Jurkat, Clone E6-1 (cell line): ENCODE measurements at regions not wholly inside any gene's neighbourhood (a gene's known extent, or its start where the extent isn't known, plus 50 kb on each side); places are given as distances from the start of the nearest gene placed in this dataset.
A peak's percentile ranks its signal among the peaks of the same experiment; 100 is the strongest.
"Not testable (repeated sequence)": the region's sequence is repeated elsewhere in the genome, so short reads cannot be mapped to it uniquely, and the experiment has no call there.

Source experiments
- DNase-seq: peaks from one replicate; pipeline ENCODE4 v3.0.0-alpha.2; 2011; ENCODE audit warnings: low read depth, low spot score
- H3K4me3 ChIP-seq: 2 replicates; pipeline ENCODE4 v1.5.1; 2011; ENCODE audit warnings: mild to moderate bottlenecking, low read length, control low read depth, moderate library complexity

DNA sequence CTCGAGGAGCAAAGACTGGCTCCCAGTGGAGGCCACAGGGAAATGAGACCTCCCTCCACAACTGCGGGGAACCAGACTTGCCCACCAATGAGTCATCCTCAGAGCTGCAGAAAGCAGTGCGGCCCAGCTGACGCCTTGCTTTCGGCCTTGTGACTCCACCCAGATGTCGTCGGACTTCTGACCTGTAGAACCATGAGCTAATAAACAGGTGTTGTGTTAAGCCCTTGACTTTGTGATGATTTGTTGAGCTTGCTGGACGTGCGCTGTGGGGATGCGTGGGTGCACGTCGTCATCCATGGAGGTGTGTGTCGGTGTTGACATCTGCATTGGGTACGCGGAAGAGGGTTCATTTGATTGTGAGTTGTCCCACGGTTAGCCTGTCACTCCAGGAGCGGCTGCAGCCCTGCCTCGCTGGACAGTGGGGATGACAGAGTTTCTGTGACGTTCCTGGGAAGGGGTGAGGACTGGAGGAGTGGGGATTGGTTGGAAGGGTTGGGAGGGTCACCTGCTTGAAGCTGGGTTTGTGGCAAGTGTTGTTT lies 154.1 kb downstream of the SH3BP4 start:
- no peak overlapping the region for H3K4me3 ChIP-seq
- DNase-seq, result no peak

- H3K4me3 ChIP-seq, result no peak overlapping the region
- DNase-seq, result peak; percentile 19
Observed at GRCh38 chr2:235106874-235107639, 155.2 kb downstream of the SH3BP4 start.

DNA sequence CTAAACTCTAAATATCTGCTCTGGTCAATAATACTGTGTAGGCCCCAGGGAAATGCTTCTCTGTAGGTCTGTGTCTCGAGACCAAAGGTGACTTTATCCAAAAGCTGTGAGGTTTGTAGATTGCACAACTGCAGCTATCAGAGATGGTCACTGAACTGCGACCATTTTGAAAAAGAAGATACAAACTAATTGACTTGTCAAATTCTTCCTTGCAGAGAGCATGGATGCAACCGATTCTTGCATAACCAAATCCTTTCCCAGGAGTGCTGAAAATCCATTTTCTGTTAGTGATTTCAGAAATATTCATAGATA lies 155.8 kb downstream of the SH3BP4 start:
- no peak overlapping the region for H3K4me3 ChIP-seq
- DNase-seq, result no peak

DNA sequence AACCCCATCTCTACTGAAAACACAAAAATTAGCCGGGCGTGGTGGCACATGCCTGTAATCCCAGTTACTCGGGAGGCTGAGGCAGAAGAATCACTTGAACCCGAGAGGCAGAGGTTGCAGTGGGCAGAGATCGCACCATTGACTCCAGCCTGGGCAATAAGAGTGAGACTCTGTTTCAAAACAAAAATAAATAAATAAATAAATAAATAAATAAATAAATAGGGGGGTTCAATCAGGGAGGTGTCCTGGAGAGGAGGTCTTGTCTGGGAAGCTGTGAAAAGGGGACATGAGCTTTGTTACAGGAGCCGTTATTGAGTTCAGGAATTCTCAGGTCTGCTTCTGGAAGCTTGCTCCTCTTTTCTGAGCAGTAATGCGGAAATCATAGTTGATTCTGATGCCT lies 157.7 kb downstream of the SH3BP4 start:
- DNase-seq, result not testable (repeated sequence)

DNA sequence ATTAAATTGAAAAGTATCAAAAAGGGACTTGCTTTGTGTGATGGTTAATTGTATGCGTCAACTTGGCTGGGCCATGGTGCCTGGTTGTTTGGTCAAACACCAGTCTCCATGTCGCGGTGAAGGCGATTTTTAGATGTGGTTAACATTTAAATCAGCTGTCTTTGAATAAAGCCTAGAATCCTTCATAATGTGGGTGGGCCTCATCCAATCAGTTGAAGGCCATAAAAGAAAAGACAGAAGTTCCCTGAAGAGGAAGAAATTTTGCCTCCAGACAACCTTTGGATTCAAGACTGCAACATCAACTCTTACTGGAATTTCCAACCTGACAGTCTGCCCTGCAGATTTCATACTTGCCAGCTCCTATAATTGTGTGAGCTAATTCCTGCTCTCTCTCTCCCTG lies 160.5 kb downstream of the SH3BP4 start:
- no peak for DNase-seq
- no peak overlapping the region for H3K4me3 ChIP-seq

More for the DNA sequence above, 157.7 kb downstream of the SH3BP4 start:
- H3K4me3 ChIP-seq, result not testable (repeated sequence)

GRCh38 chr2:235113854-235114253 lies 162.0 kb downstream of the SH3BP4 start:
- DNase-seq, result no peak
- H3K4me3 ChIP-seq, result no peak overlapping the region

GRCh38 chr2:235114286-235114685 lies 162.5 kb downstream of the SH3BP4 start:
- DNase-seq, result no peak
- H3K4me3 ChIP-seq, result no peak overlapping the region

GRCh38 chr2:235115521-235115920 lies 163.7 kb downstream of the SH3BP4 start:
- no peak overlapping the region for H3K4me3 ChIP-seq
- no peak for DNase-seq

GRCh38 chr2:235116885-235117492 lies 165.2 kb downstream of the SH3BP4 start:
- H3K4me3 ChIP-seq, result no peak overlapping the region
- peak; percentile 11 for DNase-seq

- no peak for DNase-seq
- no peak overlapping the region for H3K4me3 ChIP-seq
Observed at GRCh38 chr2:235126768-235127167, 175.0 kb downstream of the SH3BP4 start.

DNA sequence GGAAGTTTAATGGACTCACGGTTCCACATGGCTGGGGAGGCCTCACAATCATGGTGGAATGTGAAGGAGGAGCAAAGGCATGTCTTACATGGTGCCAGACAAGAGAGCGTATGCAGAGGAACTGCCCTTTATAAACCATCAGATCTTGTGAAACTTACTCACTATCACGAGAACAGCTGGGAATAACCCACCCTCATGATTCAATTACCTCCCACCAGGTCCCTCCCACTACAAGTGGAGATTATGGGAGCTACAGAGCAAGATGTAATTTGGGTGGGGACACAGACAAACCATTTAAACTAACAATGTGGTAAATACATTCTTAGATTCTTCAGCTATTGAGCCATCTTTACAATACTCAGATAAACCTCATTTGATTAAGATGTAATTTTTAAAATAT lies 176.1 kb downstream of the SH3BP4 start:
- DNase-seq, result no peak

DNA sequence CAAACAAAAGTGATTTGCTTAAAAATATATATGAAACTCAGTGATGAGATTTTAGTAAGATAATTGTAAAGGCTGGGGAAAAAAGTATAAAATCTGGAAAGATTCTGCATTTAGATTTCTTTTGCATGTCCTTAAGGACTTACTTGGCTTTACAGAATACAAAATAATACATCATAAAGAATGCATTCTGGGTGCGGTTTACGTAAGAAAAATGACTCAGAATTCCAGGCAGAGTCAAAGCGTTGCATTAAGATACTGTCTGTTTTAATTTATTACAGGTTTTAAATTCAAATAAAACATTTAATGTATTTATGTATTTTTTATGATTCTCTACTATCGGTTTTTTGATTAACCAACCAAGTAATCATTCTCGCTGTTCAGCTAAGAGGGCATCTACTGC lies 178.0 kb downstream of the SH3BP4 start:
- no peak overlapping the region for H3K4me3 ChIP-seq
- DNase-seq, result no peak

More for the DNA sequence above, 176.1 kb downstream of the SH3BP4 start:
- no peak overlapping the region for H3K4me3 ChIP-seq

- H3K4me3 ChIP-seq, result no peak overlapping the region
Observed at GRCh38 chr2:235131334-235132305, 179.8 kb downstream of the SH3BP4 start.

GRCh38 chr2:235132651-235133050 lies 180.8 kb downstream of the SH3BP4 start:
- H3K4me3 ChIP-seq, result no peak overlapping the region
- DNase-seq, result no peak

More at GRCh38 chr2:235131334-235132305, 179.8 kb downstream of the SH3BP4 start:
- no peak for DNase-seq

DNA sequence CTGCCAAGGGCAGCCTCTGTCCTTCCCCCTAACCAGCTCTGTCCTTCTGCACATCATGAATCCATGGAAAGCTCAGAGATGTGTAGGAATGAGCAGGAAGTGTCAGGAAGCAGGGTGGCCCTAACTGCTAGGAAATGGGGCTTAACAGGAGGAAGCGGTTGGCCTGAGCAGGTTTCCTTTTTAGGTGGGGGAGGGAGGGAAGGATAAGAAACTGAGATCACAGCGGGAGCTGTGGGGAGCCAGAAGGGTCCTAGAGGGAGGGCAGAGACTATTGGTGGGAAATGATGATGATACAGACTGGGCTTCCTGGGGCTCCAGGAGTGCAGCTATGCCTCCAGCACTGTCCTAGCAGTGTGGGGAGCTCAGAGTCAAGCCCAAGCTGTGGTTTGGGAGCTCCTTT lies 182.0 kb downstream of the SH3BP4 start:
- no peak for DNase-seq
- no peak overlapping the region for H3K4me3 ChIP-seq

- H3K4me3 ChIP-seq, result no peak overlapping the region
- DNase-seq, result no peak
Observed at GRCh38 chr2:235134420-235134819, 182.6 kb downstream of the SH3BP4 start.

DNA sequence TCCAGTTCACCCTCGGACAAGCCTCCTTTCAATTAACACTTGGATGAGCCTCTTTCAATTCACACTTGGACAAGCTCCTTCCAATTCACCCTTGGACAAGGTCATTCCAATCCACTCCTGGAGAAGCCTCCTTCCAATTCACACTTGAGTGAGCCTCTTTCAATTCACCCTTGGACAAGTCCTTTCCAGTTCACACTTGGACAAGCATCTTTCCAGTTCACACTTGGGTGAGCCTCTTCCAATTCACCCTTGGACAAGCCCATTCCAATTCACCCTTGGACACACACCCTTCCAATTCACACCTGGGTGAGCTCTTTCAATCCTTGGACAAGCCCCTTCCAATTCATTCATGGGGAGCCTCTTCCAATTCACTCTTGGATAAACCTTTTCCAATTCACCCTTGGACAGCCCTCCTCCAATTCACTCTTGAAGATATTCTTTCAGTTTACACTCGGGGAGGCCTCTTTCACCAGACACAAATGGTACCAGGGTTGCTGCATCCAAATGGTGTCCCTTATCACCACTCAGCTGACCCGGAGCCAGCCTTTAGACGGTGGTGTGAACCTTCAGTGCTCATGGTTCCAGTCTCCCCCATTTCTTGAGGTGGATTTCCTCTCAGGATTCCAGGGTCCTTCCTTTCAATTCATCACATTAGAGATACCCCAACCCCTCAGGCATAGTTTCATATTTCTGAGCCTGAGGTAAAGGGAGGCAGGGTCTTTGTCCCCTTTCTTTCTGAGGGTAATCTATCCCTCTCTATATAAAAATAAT lies 183.6 kb downstream of the SH3BP4 start:
- H3K4me3 ChIP-seq, result no peak overlapping the region
- DNase-seq, result no peak

GRCh38 chr2:235135990-235136561 lies 184.3 kb downstream of the SH3BP4 start:
- no peak overlapping the region for H3K4me3 ChIP-seq
- peak; percentile 42 for DNase-seq

DNA sequence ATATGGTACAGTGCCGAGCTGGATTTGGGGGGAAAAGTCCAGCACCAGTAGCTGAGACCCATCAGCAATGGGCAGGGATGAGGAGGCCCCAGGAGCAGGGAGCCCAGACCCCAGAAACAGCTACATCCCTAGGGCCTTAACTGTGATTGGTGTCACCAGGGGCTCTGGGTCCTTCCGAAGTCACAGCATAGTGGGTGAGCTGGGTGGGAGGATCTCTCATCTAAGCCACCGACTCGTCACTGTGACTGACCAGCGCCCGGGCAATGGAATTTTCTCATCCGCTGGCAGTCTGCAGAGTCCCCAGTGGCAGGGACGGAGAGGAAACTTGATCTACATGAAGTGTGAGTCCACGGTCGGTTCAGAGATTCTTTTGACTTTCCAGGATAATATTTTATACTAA lies 186.5 kb downstream of the SH3BP4 start:
- DNase-seq, result no peak
- H3K4me3 ChIP-seq, result no peak overlapping the region
